Esophagus squamous epithelium (tissue), 4 donors: ENCODE measurements at regions not wholly inside any gene's neighbourhood (a gene's known extent, or its start where the extent isn't known, plus 50 kb on each side); places are given as distances from the start of the nearest gene placed in this dataset.

ENCODE experiments used
- CTCF ChIP-seq, 6 experiments: fragments of 450-650 bp in 4 of 6; fragments of 200-600 bp in 2 of 6; sonication (generic) in 2 of 6; IDR thresholded peaks; one replicate each; pipeline ENCODE4 v1.5.1; 2016 to 2019; ENCODE audit warnings: antibody characterized with exemption in 6 of 6, mild to moderate bottlenecking in 4 of 6, moderate library complexity in 4 of 6
- POLR2A ChIP-seq, 4 donors: fragments of 450-650 bp; IDR thresholded peaks; one replicate each; pipeline ENCODE4 v1.6.1; 2017; ENCODE audit warnings: antibody characterized with exemption in 4 of 4, mild to moderate bottlenecking in 4 of 4, moderate library complexity in 3 of 4

GRCh38 chr4:15262396-15262795 lies 165.4 kb upstream of the C1QTNF7 start:
- no peak for TF ChIP-seq CTCF (IDR thresholded peaks at IDR 0.05)
- TF ChIP-seq POLR2A (IDR thresholded peaks at IDR 0.05), result no peak
